HepG2 (cell line): ENCODE measurements at regions not wholly inside any gene's neighbourhood (a gene's known extent, or its start where the extent isn't known, plus 50 kb on each side); places are given as distances from the start of the nearest gene placed in this dataset.

ENCODE experiments used
- ATAC-seq: fragments of 200-7000 bp; cut with Tn5 transposase; 3 replicates; pipeline ENCODE4 v1.9.1; 2020; ENCODE audit warnings: mild to moderate bottlenecking, moderate library complexity
- BruUV-seq: library from RNA; stranded (reverse); fragments of 400-500 nt; replicated peaks from 2 replicates; lab custom pipeline; 2021; lab: Mats Ljungman, UMichigan
- CTCF ChIA-PET: fragments of 300-600 bp; formaldehyde crosslinking; extraction: SDS; loops from one replicate; lab custom pipeline; 2021; ENCODE audit warnings: low total read pairs, inconsistent platforms, low intra/inter-chr PET ratio; lab: Yijun Ruan, JAX
- POLR2A ChIA-PET: fragments of 350-600 bp; sonication (Branson Sonifier 250); formaldehyde crosslinking; loops from one replicate; lab custom pipeline; 2020; ENCODE audit warnings: antibody characterized with exemption, inconsistent platforms; lab: Yijun Ruan, JAX
- DNase-seq: peaks from one replicate; pipeline ENCODE4 v3.0.0-alpha.2; 2015; ENCODE audit warnings: low spot score
- FAIRE-seq: peaks from 3 replicates; lab custom pipeline; 2011; peaks lifted over from hg19 to GRCh38; lab: Jason Lieb, UNC
- H2AFZ ChIP-seq: one replicate; pipeline ENCODE4 v1.6.1; 2011; ENCODE audit warnings: low read length, inconsistent platforms
- H3K27ac ChIP-seq: fragments of 300-600 bp; 3 replicates; pipeline ENCODE4 v1.8.0; 2011; ENCODE audit warnings: mixed run types, mild to moderate bottlenecking, mixed read lengths, low read length, inconsistent platforms; ENCODE audit not compliant: insufficient read depth; ENCODE audit errors: extremely low read length
- H3K27me3 ChIP-seq, 2 experiments: fragments of 200-600 bp in 1 of 2; 2 replicates in 1 of 2; 3 replicates in 1 of 2; pipeline versions ENCODE4 v1.6.0 to v1.8.0; 2011; ENCODE audit warnings: low read length in 2 of 2, mild to moderate bottlenecking in 2 of 2, moderate library complexity in 2 of 2, inconsistent platforms in 1 of 2; ENCODE audit not compliant: insufficient read depth in 2 of 2, control insufficient read depth in 1 of 2
- H3K36me3 ChIP-seq, 2 experiments: fragments of 200-600 bp in 1 of 2; replicated peaks in 1 of 2; 2 replicates in 1 of 2; 3 replicates in 1 of 2; pipeline versions ENCODE4 v1.5.1 to v1.8.0; 2011; ENCODE audit warnings: low read length in 2 of 2, inconsistent platforms in 1 of 2; ENCODE audit not compliant: insufficient read depth in 2 of 2, control insufficient read depth in 1 of 2
- H3K4me1 ChIP-seq: 2 replicates; pipeline ENCODE4 v1.5.1; 2012; ENCODE audit warnings: low read length, inconsistent platforms; ENCODE audit not compliant: insufficient read depth
- H3K4me2 ChIP-seq: 2 replicates; pipeline ENCODE4 v1.6.0; 2011; ENCODE audit warnings: low read depth, low read length, inconsistent platforms
- H3K4me3 ChIP-seq, 3 experiments: fragments of 200-600 bp in 1 of 3; sonication (generic), shearing (Covaris generic) in 1 of 3; replicated peaks in 1 of 3; 2 replicates each; pipeline ENCODE4 v1.5.1; 2011 to 2016; ENCODE audit warnings: low read length in 3 of 3, inconsistent platforms in 2 of 3, low read depth in 2 of 3, mild to moderate bottlenecking in 2 of 3, control low read depth in 1 of 3, mixed read lengths in 1 of 3; ENCODE audit not compliant: insufficient read depth in 1 of 3
- H3K79me2 ChIP-seq: one replicate; pipeline ENCODE4 v1.6.1; 2011; ENCODE audit warnings: low read length, inconsistent platforms; ENCODE audit not compliant: insufficient read depth
- H3K9ac ChIP-seq: 2 replicates; pipeline ENCODE4 v1.6.0; 2011; ENCODE audit warnings: mild to moderate bottlenecking, low read depth, low read length, inconsistent platforms; ENCODE audit not compliant: insufficient read depth
- H3K9me3 ChIP-seq: 2 replicates; pipeline ENCODE4 v1.5.1; 2012; ENCODE audit warnings: mild to moderate bottlenecking, low read length
- H4K20me1 ChIP-seq: 2 replicates; pipeline ENCODE4 v1.6.0; 2011; ENCODE audit warnings: inconsistent platforms, mild to moderate bottlenecking, low read length, moderate library complexity; ENCODE audit not compliant: insufficient read depth
- CHD4 ChIP-seq: fragments of 200-600 bp; sonication (generic); IDR thresholded peaks from 2 replicates; pipeline ENCODE4 v1.7.0; 2017; ENCODE audit warnings: mild to moderate bottlenecking, low read length, borderline replicate concordance
- FOXC1 ChIP-seq: sonication (generic); formaldehyde crosslinking; IDR thresholded peaks from 2 replicates; pipeline ENCODE4 v1.8.0; 2022; ENCODE audit warnings: mild to moderate bottlenecking, missing genetic modification reagents, borderline replicate concordance
- SOX6 ChIP-seq, 2 experiments: fragments of 450-650 bp in 1 of 2; sonication (generic) in 1 of 2; formaldehyde crosslinking in 1 of 2; IDR thresholded peaks; 2 replicates each; pipeline versions ENCODE4 v1.4.0 to v1.6.1; 2017 to 2020; ENCODE audit warnings: antibody characterized with exemption in 1 of 2, mild to moderate bottlenecking in 1 of 2, missing genetic modification reagents in 1 of 2
- STAG1 ChIP-seq: sonication (generic); formaldehyde crosslinking; IDR thresholded peaks from 2 replicates; pipeline ENCODE4 v1.4.0; 2020; ENCODE audit warnings: missing genetic modification reagents
- ZNF331 ChIP-seq: sonication (generic); formaldehyde crosslinking; IDR thresholded peaks from 2 replicates; pipeline ENCODE4 v1.4.0; 2020; ENCODE audit warnings: missing genetic modification reagents
- WGBS: methylation state at CpG from one replicate; pipeline ENCODE4 v1.1.6; 2017; ENCODE audit warnings: low lambda C conversion rate; 5-methylcytosine and 5-hydroxymethylcytosine counted together
- in situ Hi-C: cut with HindIII; loops from 2 replicates; pipeline ENCODE4 v1.10.0; 2017; ENCODE audit warnings: low pct_unique_long_range_greater_than_20kb; ENCODE audit not compliant: extremely low pct_ligation_motif_present
- intact Hi-C: fragments of 100-400 bp; cut with micrococcal nuclease; formaldehyde crosslinking; loops from one replicate; pipeline ENCODE4 v1.10.0; 2022; ENCODE audit not compliant: unreplicated experiment
- TF ChIP-seq, protein P1 (sequence below): sonication (generic); formaldehyde crosslinking; IDR thresholded peaks from 2 replicates; pipeline ENCODE4 v1.4.0; 2020; ENCODE audit warnings: missing genetic modification reagents; ENCODE audit errors: not compliant biosample characterization
- TF ChIP-seq, protein P2 (sequence below): IDR thresholded peaks from 2 replicates; pipeline ENCODE4 v1.6.1; 2016; ENCODE audit warnings: mild to moderate bottlenecking, missing biosample characterization, missing genetic modification reagents
- TF ChIP-seq, protein P3 (sequence below): sonication (generic); formaldehyde crosslinking; IDR thresholded peaks from 2 replicates; pipeline ENCODE4 v1.5.0; 2020; ENCODE audit warnings: missing genetic modification reagents

DNA sequence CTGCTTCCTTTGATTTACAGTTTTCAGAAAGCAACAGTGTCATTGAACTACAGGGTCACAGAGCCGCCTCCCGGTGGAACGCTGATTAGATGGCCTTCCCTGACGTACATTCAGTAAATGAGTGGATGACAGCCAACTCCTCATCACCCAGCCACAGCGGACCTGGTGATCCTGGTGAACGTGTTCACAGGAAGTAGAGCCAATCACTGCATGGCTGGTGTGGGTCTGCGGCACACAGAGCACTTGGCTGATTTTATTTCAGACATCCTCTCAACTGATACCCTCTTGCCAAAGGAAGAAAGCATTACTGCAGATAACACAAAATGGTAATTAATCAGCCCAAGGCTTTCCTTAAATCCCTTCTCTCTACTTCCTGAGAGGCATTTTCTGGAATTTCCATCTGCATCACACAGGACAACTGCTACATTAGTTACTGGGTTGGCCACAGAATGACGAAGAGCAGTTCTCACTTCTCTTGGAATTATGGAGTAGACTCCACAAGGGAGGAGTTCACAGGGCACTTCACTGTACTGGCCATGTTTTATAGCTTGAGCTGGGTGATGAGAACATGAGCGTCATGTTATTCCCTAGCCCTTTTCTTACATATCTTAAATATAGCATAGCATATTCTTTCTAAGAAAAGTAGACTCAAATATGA lies 84.0 kb upstream of the SLC7A1 start:
- Histone ChIP-seq H3K79me2 (no peaks in the 10 kb centered on the region), H4K20me1 (no peaks in the 10 kb centered on the region), H3K9me3 (no peaks in the 10 kb centered on the region), H3K4me1 (no peaks in the 10 kb centered on the region), H3K4me2 (no peak overlapping the region), H2AFZ (no peak overlapping the region), H3K27ac (no peak overlapping the region), H3K9ac (no peak overlapping the region), H3K4me3 (no peak overlapping the region), H3K27me3 (peaks cover 0 to 21% of the 10 kb centered on the region in 2 experiments; a peak in 3 of 5 replicates), H3K36me3 (no peaks in the 10 kb centered on the region)
- CTCF ChIA-PET = no interaction called here
- ATAC-seq (peak; percentile 41; the same call in 1 of the 3 replicates), DNase-seq (no peak), FAIRE-seq (no peak)
- in situ Hi-C loops = no loop called here
- POLR2A ChIA-PET = no interaction called here
- intact Hi-C loops = no loop called here
- WGBS = 3% methylated on average over 9 of the region's 9 CpGs
- BruUV-seq = no TSS peak
- TF ChIP-seq FOXC1 (CRISPR knock-in tag) = no peak
- TF ChIP-seq CHD4 = no peak
- TF ChIP-seq ZNF331 (CRISPR knock-in tag) = no peak
- TF ChIP-seq, protein P1, sequence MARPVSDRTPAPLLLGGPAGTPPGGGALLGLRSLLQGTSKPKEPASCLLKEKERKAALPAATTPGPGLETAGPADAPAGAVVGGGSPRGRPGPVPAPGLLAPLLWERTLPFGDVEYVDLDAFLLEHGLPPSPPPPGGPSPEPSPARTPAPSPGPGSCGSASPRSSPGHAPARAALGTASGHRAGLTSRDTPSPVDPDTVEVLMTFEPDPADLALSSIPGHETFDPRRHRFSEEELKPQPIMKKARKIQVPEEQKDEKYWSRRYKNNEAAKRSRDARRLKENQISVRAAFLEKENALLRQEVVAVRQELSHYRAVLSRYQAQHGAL (CRISPR knock-in tag) = no peak
- TF ChIP-seq STAG1 = peak; percentile 30
- TF ChIP-seq, protein P2, sequence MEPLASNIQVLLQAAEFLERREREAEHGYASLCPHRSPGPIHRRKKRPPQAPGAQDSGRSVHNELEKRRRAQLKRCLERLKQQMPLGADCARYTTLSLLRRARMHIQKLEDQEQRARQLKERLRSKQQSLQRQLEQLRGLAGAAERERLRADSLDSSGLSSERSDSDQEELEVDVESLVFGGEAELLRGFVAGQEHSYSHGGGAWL = no peak
- no peak for TF ChIP-seq SOX6 (IDR thresholded peaks at IDR 0.05)
- TF ChIP-seq SOX6 (CRISPR knock-in tag; IDR thresholded peaks at IDR 0.05) = no peak
- TF ChIP-seq, protein P3, sequence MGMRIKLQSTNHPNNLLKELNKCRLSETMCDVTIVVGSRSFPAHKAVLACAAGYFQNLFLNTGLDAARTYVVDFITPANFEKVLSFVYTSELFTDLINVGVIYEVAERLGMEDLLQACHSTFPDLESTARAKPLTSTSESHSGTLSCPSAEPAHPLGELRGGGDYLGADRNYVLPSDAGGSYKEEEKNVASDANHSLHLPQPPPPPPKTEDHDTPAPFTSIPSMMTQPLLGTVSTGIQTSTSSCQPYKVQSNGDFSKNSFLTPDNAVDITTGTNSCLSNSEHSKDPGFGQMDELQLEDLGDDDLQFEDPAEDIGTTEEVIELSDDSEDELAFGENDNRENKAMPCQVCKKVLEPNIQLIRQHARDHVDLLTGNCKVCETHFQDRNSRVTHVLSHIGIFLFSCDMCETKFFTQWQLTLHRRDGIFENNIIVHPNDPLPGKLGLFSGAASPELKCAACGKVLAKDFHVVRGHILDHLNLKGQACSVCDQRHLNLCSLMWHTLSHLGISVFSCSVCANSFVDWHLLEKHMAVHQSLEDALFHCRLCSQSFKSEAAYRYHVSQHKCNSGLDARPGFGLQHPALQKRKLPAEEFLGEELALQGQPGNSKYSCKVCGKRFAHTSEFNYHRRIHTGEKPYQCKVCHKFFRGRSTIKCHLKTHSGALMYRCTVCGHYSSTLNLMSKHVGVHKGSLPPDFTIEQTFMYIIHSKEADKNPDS = no peak
